Lower lobe of right lung (tissue), 2 donors: ENCODE measurements at regions not wholly inside any gene's neighbourhood (a gene's known extent, or its start where the extent isn't known, plus 50 kb on each side); places are given as distances from the start of the nearest gene placed in this dataset.

Source experiments
- ATAC-seq, 2 donors: fragments of 200-7000 bp; cut with Tn5 transposase; one replicate each; pipeline ENCODE4 v1.9.1; 2020 to 2022; ENCODE audit warnings: mild to moderate bottlenecking in 2 of 2, moderate library complexity in 2 of 2
- DNase-seq: peaks from one replicate; pipeline ENCODE4 v3.0.0-alpha.2; 2020
- H3K27ac ChIP-seq: fragments of 200-600 bp; one replicate; pipeline ENCODE4 v1.8.0; 2022
- H3K27me3 ChIP-seq: fragments of 200-600 bp; one replicate; pipeline ENCODE4 v1.8.0; 2022; ENCODE audit warnings: low read depth
- H3K36me3 ChIP-seq: fragments of 200-600 bp; one replicate; pipeline ENCODE4 v1.8.0; 2022; ENCODE audit warnings: mild to moderate bottlenecking
- H3K4me1 ChIP-seq: fragments of 200-600 bp; one replicate; pipeline ENCODE4 v1.8.0; 2022
- H3K4me3 ChIP-seq: fragments of 200-600 bp; one replicate; pipeline ENCODE4 v1.8.0; 2022; ENCODE audit warnings: mild to moderate bottlenecking
- H3K9me3 ChIP-seq: fragments of 200-600 bp; one replicate; pipeline ENCODE4 v1.8.0; 2022
- intact Hi-C: fragments of 100-400 bp; cut with DNase I; formaldehyde crosslinking; loops from one replicate; pipeline ENCODE4 v1.11.0; 2022
- TF ChIP-seq, protein P1 (sequence below): fragments of 200-600 bp; IDR thresholded peaks from one replicate; pipeline ENCODE4 v1.8.0; 2022; ENCODE audit warnings: antibody characterized with exemption, mild to moderate bottlenecking
- donor health status: DM: no; HTN: yes; CAD: no; lungs with severe emphysema.

- TF ChIP-seq, protein P1, sequence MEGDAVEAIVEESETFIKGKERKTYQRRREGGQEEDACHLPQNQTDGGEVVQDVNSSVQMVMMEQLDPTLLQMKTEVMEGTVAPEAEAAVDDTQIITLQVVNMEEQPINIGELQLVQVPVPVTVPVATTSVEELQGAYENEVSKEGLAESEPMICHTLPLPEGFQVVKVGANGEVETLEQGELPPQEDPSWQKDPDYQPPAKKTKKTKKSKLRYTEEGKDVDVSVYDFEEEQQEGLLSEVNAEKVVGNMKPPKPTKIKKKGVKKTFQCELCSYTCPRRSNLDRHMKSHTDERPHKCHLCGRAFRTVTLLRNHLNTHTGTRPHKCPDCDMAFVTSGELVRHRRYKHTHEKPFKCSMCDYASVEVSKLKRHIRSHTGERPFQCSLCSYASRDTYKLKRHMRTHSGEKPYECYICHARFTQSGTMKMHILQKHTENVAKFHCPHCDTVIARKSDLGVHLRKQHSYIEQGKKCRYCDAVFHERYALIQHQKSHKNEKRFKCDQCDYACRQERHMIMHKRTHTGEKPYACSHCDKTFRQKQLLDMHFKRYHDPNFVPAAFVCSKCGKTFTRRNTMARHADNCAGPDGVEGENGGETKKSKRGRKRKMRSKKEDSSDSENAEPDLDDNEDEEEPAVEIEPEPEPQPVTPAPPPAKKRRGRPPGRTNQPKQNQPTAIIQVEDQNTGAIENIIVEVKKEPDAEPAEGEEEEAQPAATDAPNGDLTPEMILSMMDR = no peak
- Histone ChIP-seq H3K4me1 (no peaks in the 10 kb centered on the region), H3K27me3 (no peaks in the 10 kb centered on the region), H3K9me3 (no peaks in the 10 kb centered on the region), H3K36me3 (no peaks in the 10 kb centered on the region), H3K4me3 (no peak overlapping the region), H3K27ac (no peak overlapping the region)
- intact Hi-C loops = no loop called here
- DNase-seq (no peak), ATAC-seq (no peak)
These were observed 1338.7 kb downstream of the REEP3 start for GRCh38 chr10:64859911-64860310.

- Histone ChIP-seq H3K27ac (no peak overlapping the region), H3K4me1 (no peaks in the 10 kb centered on the region), H3K9me3 (no peaks in the 10 kb centered on the region), H3K36me3 (no peaks in the 10 kb centered on the region), H3K27me3 (no peaks in the 10 kb centered on the region), H3K4me3 (no peak overlapping the region)
- ATAC-seq (no peak), DNase-seq (no peak)
- TF ChIP-seq, protein P1 = no peak
- intact Hi-C loops = no loop called here
These were observed 1342.6 kb downstream of the REEP3 start for GRCh38 chr10:64863836-64864235.

DNA sequence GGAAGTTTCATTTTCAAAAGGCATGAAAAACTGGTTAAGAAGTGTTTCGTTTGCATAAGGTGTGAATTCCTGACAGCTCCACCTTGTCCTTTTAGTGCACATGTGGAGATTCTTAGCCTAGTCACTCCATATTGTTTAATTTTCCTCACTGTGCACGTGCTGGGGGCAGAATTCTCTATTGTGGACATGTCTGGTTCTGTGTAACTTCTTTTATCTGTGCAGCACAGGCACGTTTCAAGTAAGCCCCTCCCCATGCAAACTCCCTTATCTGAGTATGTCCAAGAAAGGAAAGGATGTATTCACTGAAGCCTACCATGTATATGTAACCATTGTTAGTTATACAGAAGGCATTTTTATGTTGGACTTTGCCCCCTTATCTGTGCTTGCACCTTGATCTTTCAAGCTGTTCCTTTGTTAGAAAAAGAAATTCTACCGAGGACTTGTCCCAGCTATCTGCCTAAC, 1346.3 kb downstream of the REEP3 start:
- H3K9me3 ChIP-seq = no peaks in the 10 kb centered on the region
- ATAC-seq = no peak
- intact Hi-C loops = no loop called here
- H3K4me1 ChIP-seq = no peaks in the 10 kb centered on the region
- TF ChIP-seq, protein P1 = no peak
- H3K27me3 ChIP-seq = no peaks in the 10 kb centered on the region
- no peak for DNase-seq
- no peak overlapping the region for H3K4me3 ChIP-seq
- no peaks in the 10 kb centered on the region for H3K36me3 ChIP-seq
- H3K27ac ChIP-seq = no peak overlapping the region

DNA sequence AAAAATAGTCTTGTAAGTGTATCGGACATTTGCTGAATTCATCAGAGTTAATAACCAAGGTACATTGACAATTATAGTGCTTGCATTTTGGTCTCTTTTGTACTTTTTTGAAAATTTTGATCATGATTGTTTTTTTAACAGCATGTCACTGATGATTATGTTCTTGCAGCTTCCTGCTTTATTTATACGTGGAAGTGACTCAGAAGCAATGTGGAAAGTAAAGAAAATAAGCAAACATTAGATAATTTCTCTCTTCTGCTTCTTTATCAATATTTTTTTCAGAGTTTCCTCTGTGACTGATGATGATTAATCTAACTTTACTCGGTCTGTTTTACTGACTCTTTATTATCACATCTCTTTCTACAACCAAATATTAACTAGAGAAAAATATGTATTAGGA, 1351.9 kb downstream of the REEP3 start:
- H3K27me3 ChIP-seq = no peaks in the 10 kb centered on the region
- no peaks in the 10 kb centered on the region for H3K4me1 ChIP-seq
- TF ChIP-seq, protein P1 = no peak
- no peaks in the 10 kb centered on the region for H3K9me3 ChIP-seq
- H3K27ac ChIP-seq = no peak overlapping the region
- ATAC-seq (no peak), DNase-seq (no peak)
- H3K36me3 ChIP-seq = no peaks in the 10 kb centered on the region
- intact Hi-C loops = no loop called here
- no peak overlapping the region for H3K4me3 ChIP-seq

- Histone ChIP-seq H3K9me3 (no peaks in the 10 kb centered on the region), H3K4me1 (no peaks in the 10 kb centered on the region), H3K36me3 (no peaks in the 10 kb centered on the region), H3K4me3 (no peak overlapping the region), H3K27me3 (no peaks in the 10 kb centered on the region), H3K27ac (no peak overlapping the region)
- ATAC-seq (no peak), DNase-seq (no peak)
- intact Hi-C loops = no loop called here
- TF ChIP-seq, protein P1 = no peak
These were observed 1352.8 kb downstream of the REEP3 start for GRCh38 chr10:64873959-64874358.

DNA sequence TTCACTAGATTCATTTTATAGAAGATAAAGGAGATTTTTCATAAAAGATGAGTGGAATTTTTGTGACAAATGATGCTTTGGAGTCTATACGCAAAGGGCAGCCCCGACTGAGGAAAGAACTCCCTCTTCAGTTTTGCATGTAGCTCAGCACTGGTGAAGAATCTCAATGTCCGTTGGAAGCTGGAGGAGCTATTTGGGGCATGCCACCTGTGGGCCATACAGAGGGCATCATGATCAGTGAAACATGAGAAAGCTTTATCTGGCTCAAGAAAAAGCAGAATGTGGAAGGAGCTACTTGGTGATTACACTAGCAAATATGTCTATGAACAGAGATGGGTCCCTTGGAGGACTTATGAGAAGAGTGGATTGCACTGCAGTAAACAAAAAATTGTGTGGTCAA, 1359.3 kb downstream of the REEP3 start:
- TF ChIP-seq, protein P1 = no peak
- H3K4me1 ChIP-seq = no peaks in the 10 kb centered on the region
- no peak overlapping the region for H3K4me3 ChIP-seq
- no peaks in the 10 kb centered on the region for H3K9me3 ChIP-seq
- no peaks in the 10 kb centered on the region for H3K36me3 ChIP-seq
- H3K27me3 ChIP-seq = no peaks in the 10 kb centered on the region
- intact Hi-C loops = no loop called here
- ATAC-seq (no peak), DNase-seq (no peak)
- no peak overlapping the region for H3K27ac ChIP-seq
